ENCODE measurements at regions not wholly inside any gene's neighbourhood (a gene's known extent, or its start where the extent isn't known, plus 50 kb on each side); places are given as distances from the start of the nearest gene placed in this dataset.

- no peak for DNase-seq (ENCODE audit: low spot score)
Observed at GRCh38 chr16:72271699-72272240, 99.8 kb upstream of the PMFBP1 start.

- DNase-seq (ENCODE audit: low spot score), result no peak
Observed at GRCh38 chr16:72270531-72270930, 98.6 kb upstream of the PMFBP1 start.

- DNase-seq (ENCODE audit: low spot score), result no peak
Observed at GRCh38 chr16:72266836-72267235, 94.9 kb upstream of the PMFBP1 start.

DNA sequence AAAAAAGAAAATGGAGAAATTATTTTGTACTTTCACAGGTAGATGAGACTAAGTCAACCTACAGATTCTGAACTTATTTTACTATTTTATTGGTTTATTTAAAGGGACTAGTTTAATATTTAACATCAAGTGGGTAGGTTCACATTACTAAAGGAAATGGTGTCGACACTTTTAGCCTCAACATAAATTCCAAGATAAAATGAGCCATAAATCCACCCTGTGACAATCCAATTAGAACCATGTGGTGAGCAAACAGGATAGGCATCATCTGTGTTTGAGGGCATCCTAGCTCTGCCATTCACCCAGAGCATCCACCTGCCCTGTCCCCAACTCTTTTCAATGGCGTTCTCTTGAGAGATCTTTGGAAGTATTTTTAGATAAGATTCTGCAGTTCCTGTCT is 92.8 kb upstream of the PMFBP1 start:
- DNase-seq (ENCODE audit: low spot score), result no peak

- DNase-seq (ENCODE audit: low spot score), result no peak
Observed at GRCh38 chr16:72262711-72263110, 90.8 kb upstream of the PMFBP1 start.

DNA sequence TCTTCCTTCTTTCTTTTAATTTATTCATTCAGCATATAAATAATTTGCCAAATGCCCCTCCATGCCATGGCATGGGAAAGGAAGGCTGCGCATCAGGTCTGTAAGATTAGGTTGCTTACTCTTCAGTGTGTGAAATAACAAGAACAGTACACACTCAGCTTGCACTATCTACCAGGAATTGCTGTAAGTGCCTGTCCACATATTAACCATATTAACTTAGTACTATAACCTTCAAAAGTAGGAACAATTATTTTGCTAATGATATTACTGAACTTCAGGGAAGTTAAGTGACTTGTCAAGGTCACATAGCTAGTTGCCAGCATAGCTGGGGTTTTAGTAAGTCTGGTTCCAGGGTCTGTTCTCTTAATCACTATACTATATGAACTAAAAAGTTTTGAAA is 89.2 kb upstream of the PMFBP1 start:
- DNase-seq (ENCODE audit: low spot score), result no peak

GRCh38 chr16:72256398-72257066 is 84.6 kb upstream of the PMFBP1 start:
- DNase-seq (ENCODE audit: low spot score), result no peak

DNA sequence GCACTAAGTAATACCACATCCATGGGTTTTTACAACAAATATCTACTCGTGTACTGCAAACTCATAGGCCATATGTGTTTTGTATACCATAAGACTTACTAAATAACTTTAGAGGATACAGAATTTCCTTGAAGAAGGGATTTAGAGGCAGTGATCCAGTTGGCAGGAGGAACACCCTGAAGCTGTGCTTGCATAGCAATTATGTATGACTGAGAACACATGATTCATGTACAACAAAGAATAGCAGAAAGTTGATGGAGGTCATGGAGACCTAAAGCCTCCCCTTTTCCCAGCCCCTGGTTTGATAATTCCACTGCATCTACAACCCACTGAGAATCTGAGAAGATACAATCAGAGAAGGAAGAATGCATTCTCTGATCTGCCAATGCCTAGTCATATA is 83.8 kb upstream of the PMFBP1 start:
- DNase-seq (ENCODE audit: low spot score), result no peak

DNA sequence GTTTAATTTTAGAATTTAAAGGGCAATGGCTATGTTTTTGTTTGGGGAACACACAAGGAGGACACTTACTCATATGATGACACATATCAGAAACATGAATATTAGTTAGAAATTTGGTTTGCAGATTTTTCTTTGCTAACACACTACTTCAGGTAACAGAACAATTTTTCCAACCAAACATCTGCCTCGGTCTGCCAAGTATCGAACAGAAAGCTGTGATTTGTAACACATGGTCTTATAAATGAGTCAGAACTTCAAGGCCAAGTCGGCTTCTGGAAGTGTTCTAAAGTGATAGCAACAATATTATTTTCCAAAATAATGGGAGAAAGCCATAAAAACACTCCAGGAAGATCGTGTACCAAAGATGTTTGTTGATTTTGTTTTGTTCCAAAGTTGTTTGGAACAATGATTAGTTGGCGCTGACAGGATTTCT is 75.9 kb upstream of the PMFBP1 start:
- DNase-seq (ENCODE audit: low spot score), result no peak

DNA sequence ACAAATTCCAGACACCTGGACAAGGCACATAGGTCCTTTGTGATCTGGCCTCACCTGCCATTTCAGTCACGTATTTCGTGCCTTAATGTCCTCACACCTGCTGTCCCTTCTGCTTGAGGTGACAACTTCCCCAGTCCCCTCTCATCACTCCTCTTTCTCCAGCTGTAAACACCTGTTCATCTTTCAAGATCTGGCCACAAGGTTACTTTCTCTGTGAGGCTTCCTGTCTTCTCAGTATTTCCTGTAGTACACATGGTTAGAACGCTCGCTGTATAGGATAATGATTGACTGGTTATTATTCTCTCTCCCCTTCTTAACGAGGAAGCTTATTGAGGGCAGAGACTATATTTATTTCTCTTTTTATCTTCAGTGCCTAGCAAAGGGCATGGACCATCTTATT is 74.5 kb upstream of the PMFBP1 start:
- no peak for DNase-seq (ENCODE audit: low spot score)

GRCh38 chr16:72244853-72245252 is 72.9 kb upstream of the PMFBP1 start:
- peak; percentile 32 for DNase-seq (ENCODE audit: low spot score)

DNA sequence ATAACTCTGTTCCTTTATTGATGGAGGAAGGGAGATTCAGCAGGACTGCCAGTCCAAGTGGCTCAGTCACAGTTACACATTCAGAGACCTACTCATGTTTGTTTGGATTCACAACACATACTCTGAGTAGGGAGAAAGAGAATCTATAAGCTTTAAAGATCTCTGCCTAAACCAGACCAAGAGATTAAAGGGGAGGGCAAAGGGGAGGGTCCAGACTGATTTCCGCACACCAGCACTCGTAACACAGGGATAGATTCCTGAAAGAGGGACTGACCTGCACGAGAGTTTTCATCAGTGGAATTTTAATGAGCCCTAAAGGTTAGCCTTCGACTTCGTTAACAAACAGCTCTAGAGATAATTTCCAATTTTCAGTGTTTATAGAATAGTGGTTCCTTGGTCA is 71.7 kb upstream of the PMFBP1 start:
- no peak for DNase-seq (ENCODE audit: low spot score)

DNA sequence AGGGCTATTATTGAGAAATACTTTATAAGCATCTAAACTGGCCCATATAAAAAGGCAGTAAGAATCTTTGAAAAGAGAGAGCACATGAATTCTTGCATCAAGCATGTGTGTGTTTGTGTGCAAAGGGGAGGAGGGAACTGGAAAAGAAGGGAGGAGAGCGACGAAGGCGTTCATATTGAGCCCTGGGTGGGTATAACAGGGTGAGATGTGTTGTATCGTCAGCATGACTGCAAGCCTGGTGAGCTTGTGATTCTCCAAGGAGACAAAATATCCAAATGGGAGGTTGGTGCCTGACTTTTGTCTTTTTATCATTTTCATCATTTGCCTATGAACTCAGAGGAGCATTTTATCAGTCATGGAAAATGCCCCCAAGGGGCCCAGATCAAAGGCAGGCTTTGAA is 70.8 kb upstream of the PMFBP1 start:
- no peak for DNase-seq (ENCODE audit: low spot score)

DNA sequence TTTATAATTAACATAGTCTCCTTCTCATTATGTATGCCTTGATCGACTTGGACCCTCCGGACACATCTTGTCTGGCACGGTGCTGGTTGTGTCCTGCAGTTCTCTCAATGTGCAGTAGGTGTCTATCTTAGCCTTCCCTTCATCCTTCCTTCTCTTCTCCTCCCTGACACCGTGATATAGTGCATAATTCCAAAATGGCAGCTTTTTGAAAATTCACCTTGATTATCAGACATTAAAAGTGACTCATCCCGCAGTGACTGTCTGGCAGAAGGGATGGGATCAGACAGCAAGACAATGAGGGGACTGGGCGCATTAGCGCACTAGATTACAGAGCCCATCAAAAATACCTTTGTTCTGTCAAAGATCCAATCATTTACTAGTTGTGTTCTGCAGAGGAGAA is 70.0 kb upstream of the PMFBP1 start:
- DNase-seq (ENCODE audit: low spot score), result peak; percentile 29

DNA sequence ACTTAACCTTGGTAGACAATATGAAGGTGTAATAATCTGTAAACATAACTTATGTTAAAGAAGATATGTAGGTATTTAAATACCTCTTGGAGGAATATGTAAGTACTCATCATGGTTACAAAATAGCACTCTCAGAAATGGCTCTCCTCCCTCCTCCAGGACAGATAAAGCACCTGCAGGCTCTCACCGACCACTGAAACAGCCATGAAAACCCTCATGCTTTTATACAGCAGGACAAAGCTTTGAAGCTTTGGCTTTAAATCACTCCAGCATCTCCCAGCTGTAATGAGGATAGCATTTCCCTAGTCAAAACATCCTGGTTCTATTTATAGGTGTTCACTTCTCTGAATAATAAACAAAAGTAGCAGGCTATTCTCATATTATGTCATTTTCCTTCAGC is 69.1 kb upstream of the PMFBP1 start:
- DNase-seq (ENCODE audit: low spot score), result no peak

- DNase-seq (ENCODE audit: low spot score), result no peak
Observed at GRCh38 chr16:72240466-72240865, 68.5 kb upstream of the PMFBP1 start.

DNA sequence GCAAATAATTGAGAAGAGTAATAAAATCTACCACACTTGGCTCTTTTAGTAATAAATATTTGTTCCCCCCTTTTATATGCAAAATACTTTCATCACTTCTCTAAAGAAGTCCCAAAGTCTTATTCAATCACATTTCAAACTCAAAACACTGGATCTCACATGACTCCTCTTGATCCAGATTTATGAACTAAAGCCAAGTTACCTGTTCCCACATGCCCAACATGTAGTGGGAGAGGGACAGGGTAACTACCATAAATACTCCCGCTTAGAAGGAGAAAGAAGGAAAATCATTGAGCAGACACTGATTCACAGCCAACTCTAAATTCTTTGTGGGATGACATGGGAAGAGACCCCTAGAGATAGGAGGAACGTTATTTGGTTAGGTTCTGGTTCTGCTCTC is 64.9 kb upstream of the PMFBP1 start:
- no peak for DNase-seq (ENCODE audit: low spot score)

DNA sequence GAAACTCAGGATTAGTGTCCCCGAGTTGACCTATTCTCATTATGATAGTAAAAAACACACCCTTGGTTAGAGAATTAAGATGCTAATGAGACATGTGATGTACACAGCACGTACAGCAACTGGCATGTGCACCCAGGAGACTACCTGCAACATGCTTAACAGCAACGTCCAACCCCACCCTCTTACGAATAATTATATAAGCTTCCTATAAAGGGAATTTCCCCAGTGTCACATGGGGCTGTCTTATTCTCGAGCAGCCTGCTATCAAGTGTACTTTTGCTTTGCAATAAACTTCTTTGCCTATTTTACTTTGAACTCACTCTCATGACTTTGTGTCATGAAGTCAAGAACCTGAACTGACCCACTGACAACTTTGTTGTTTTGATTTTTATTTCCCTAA is 62.4 kb upstream of the PMFBP1 start:
- no peak for DNase-seq (ENCODE audit: low spot score)

DNA sequence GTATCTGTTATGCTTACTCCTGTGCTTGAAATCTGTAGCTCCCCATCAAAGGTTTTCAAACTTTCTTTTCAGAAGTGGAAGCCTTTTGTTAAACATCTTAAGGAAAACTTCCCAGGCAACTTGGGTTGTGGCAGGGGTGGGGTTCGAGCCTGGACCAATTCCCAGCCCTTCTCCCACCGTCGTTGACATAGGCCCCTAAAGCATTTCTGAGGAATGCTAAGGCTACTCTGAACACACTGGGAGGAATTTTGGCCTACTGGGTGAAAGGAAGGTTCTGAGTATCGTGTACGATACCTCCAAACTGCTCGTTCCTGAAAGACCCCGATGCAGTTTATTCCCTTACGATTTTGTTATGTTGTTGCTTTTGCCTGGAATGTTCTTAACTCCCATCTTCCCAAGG is 56.1 kb upstream of the PMFBP1 start:
- no peak for DNase-seq (ENCODE audit: low spot score)

GRCh38 chr16:72226136-72226535 is 54.2 kb upstream of the PMFBP1 start:
- no peak for DNase-seq (ENCODE audit: low spot score)

DNA sequence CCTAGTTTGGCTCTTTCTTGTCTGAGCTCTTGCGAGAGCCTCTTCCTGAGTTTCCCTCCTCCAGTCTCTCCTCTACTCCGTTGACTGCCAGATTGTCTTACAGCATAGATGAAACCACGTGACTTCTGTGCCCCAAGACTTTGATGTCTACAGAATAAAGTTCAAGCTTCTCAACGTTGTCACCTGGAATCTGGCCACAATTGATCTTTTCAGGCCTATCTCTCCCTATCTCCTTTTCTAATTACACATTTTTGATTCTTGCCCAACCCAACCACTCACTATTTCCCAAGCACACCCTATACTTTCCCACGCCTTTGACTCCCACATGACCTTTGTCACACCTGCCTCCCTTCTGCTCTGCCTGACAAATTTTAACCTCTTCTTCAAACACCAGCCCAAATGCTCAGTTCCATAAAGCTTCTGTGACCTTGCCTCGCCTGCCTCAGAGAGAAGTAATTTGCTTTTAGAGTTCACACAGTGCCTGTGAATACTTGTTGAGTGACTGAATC is 52.4 kb upstream of the PMFBP1 start:
- no peak for DNase-seq (ENCODE audit: low spot score)

- DNase-seq (ENCODE audit: low spot score), result no peak
Observed at GRCh38 chr16:72222503-72222902, 50.5 kb upstream of the PMFBP1 start.
